Stomach (tissue), 8 donors: ENCODE measurements at regions not wholly inside any gene's neighbourhood (a gene's known extent, or its start where the extent isn't known, plus 50 kb on each side); places are given as distances from the start of the nearest gene placed in this dataset.
A peak's percentile ranks its signal among the peaks of the same experiment; 100 is the strongest.

Experiments
- DNase-seq, 2 donors: peaks; one replicate each; pipeline versions ENCODE4 v3.0.0 to v3.0.0-alpha.2; 2013 to 2019
- H3K27ac ChIP-seq, 5 donors: fragments of 200-600 bp in 4 of 5; sonication (generic) in 4 of 5; one replicate each; pipeline ENCODE4 v1.5.1; 2013 to 2019; ENCODE audit warnings: mild to moderate bottlenecking in 1 of 5, moderate library complexity in 1 of 5
- H3K27me3 ChIP-seq, 3 donors: fragments of 200-600 bp; sonication (generic); one replicate each; pipeline ENCODE4 v1.5.1; 2017 to 2019; ENCODE audit warnings: mixed run types in 1 of 3
- H3K36me3 ChIP-seq, 4 donors: fragments of 200-600 bp; sonication (generic); 1 replicate in 3 of 4; 2 replicates in 1 of 4; pipeline ENCODE4 v1.5.1; 2016 to 2019
- H3K4me1 ChIP-seq, 4 donors: fragments of 200-600 bp; sonication (generic); one replicate each; pipeline ENCODE4 v1.5.1; 2016 to 2019
- H3K4me3 ChIP-seq, 4 donors: fragments of 200-600 bp; sonication (generic) in 3 of 4; one replicate each; pipeline ENCODE4 v1.5.1; 2016 to 2019; ENCODE audit warnings: mild to moderate bottlenecking in 1 of 4
- H3K9me3 ChIP-seq, 4 donors: fragments of 200-600 bp; sonication (generic); one replicate each; pipeline ENCODE4 v1.5.1; 2016 to 2019
- CTCF ChIP-seq, 7 experiments: fragments of 450-650 bp in 4 of 7; fragments of 200-600 bp in 3 of 7; sonication (generic) in 3 of 7; IDR thresholded peaks; one replicate each; pipeline ENCODE4 v1.5.1; 2016 to 2019; ENCODE audit warnings: antibody characterized with exemption in 7 of 7, control low read depth in 2 of 7, mild to moderate bottlenecking in 1 of 7
- EP300 ChIP-seq: sonication (generic); formaldehyde crosslinking; IDR thresholded peaks from one replicate; pipeline ENCODE4 v1.6.1; 2017; ENCODE audit warnings: antibody characterized with exemption
- POLR2A ChIP-seq, 4 donors: fragments of 450-650 bp; IDR thresholded peaks; one replicate each; pipeline ENCODE4 v1.6.1; 2016; ENCODE audit warnings: antibody characterized with exemption in 4 of 4, control low read depth in 2 of 4, mild to moderate bottlenecking in 1 of 4, moderate library complexity in 1 of 4
- POLR2AphosphoS5 ChIP-seq, 3 donors: sonication (generic); formaldehyde crosslinking; IDR thresholded peaks; one replicate each; pipeline ENCODE4 v1.6.1; 2016; ENCODE audit warnings: antibody characterized with exemption in 3 of 3
- WGBS, 5 donors: extraction: QIAGEN DNeasy Blood & Tissue Kit in 3 of 5; methylation state at CpG; one replicate each; pipeline versions ENCODE4 v1.1.5 to v1.1.7; 2013 to 2018; 5-methylcytosine and 5-hydroxymethylcytosine counted together
- intact Hi-C: fragments of 100-400 bp; cut with DNase I; formaldehyde crosslinking; loops from one replicate; pipeline ENCODE4 v1.15.1; 2023; ENCODE audit warnings: low total_unique reads
- donor health status: healthy with polysubstance abuse.
- donor health status: Bipolar disorder and iron deficiency.
- donor health status: healthy.

GRCh38 chr2:66192888-66193287 is 242.0 kb upstream of the MEIS1 start:
- intact Hi-C loops: no loop called here
- H3K27ac ChIP-seq: no peak overlapping the region
- peaks cover 0 to 5% (median 0%) of the 10 kb centered on the region in 3 donors for H3K27me3 ChIP-seq
- 46 to 66% (median 60%) methylated on average over 2 of the region's 2 CpGs for WGBS, 5 donors
- no peaks in the 10 kb centered on the region for H3K36me3 ChIP-seq
- H3K9me3 ChIP-seq: no peaks in the 10 kb centered on the region
- H3K4me1 ChIP-seq: no peaks in the 10 kb centered on the region
- no peak overlapping the region for H3K4me3 ChIP-seq
- TF ChIP-seq POLR2A (IDR thresholded peaks at IDR 0.05) (no peak), POLR2AphosphoS5 (IDR thresholded peaks at IDR 0.05) (no peak), EP300 (no peak), CTCF (IDR thresholded peaks at IDR 0.05) (no peak)
- no peak for DNase-seq

DNA sequence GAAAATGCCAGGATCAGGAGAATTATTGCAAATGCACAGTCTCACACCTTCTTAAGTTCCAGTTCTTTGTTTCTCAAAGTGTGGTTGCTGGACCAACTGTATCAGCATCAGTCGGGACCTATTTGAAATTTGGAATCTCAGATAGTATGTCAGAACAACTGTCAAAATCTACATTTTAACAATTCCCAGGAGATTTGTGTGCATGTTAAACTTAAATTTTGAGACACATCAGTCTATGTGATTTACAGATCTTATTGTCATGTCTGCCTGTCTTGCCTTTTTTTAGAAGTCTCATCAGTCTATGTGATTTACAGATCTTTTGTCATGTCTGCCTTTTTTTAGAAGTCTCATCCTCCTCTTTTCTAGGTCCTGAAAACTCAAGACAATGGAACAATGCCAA is 243.6 kb upstream of the MEIS1 start:
- intact Hi-C loops: no loop called here
- 74 to 89% (median 85%) methylated on average over 1 of the region's 1 CpG for WGBS, 5 donors
- H3K4me1 ChIP-seq: no peaks in the 10 kb centered on the region
- TF ChIP-seq CTCF (IDR thresholded peaks at IDR 0.05): no peak
- TF ChIP-seq POLR2AphosphoS5 (IDR thresholded peaks at IDR 0.05): no peak
- no peak for TF ChIP-seq POLR2A (IDR thresholded peaks at IDR 0.05)
- H3K27me3 ChIP-seq: peaks cover 0 to 5% (median 0%) of the 10 kb centered on the region in 3 donors
- H3K36me3 ChIP-seq: no peaks in the 10 kb centered on the region
- H3K9me3 ChIP-seq: no peaks in the 10 kb centered on the region
- no peak overlapping the region for H3K4me3 ChIP-seq
- no peak overlapping the region for H3K27ac ChIP-seq
- no peak for DNase-seq

- Histone ChIP-seq H3K9me3 (no peaks in the 10 kb centered on the region), H3K27me3 (peaks cover 0 to 5% (median 0%) of the 10 kb centered on the region in 3 donors), H3K4me3 (no peak overlapping the region), H3K27ac (no peak overlapping the region), H3K4me1 (no peaks in the 10 kb centered on the region), H3K36me3 (no peaks in the 10 kb centered on the region)
- no peak for DNase-seq
- intact Hi-C loops: no loop called here
- TF ChIP-seq CTCF (IDR thresholded peaks at IDR 0.05) (no peak), POLR2AphosphoS5 (IDR thresholded peaks at IDR 0.05) (no peak), EP300 (no peak), POLR2A (IDR thresholded peaks at IDR 0.05) (no peak)
These were observed 245.4 kb upstream of the MEIS1 start for GRCh38 chr2:66189553-66189952.

DNA sequence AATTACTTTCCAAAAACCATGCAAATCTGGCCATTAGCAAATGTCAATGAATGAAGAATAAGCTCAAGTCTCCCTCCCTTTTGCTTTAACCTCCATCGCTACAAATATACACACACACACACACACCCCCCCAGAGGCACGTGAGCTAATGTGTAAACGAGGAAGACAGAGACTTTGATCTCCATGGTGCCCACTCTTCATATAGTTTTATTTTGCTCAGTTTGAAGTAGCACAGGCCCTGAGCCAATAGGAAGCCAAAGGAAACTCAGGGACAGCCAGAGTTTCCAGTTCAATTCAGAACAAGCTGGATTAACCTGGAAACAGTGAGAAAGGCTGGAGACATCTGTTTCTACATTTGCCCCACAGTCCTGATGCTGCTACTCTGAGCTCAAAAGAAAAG is 248.4 kb upstream of the MEIS1 start:
- intact Hi-C loops: no loop called here
- no peak for TF ChIP-seq EP300
- no peak for TF ChIP-seq CTCF (IDR thresholded peaks at IDR 0.05)
- no peak for TF ChIP-seq POLR2AphosphoS5 (IDR thresholded peaks at IDR 0.05)
- no peak for TF ChIP-seq POLR2A (IDR thresholded peaks at IDR 0.05)
- H3K27ac ChIP-seq: no peak overlapping the region
- H3K9me3 ChIP-seq: no peaks in the 10 kb centered on the region
- WGBS, 5 donors: 28 to 53% (median 43%) methylated on average over 3 of the region's 3 CpGs
- DNase-seq: peak in 1 of 2 donors; percentile 47
- H3K27me3 ChIP-seq: no peaks in the 10 kb centered on the region
- no peaks in the 10 kb centered on the region for H3K4me1 ChIP-seq
- no peaks in the 10 kb centered on the region for H3K36me3 ChIP-seq
- H3K4me3 ChIP-seq: no peak overlapping the region
